ENCODE measurements at regions not wholly inside any gene's neighbourhood (a gene's known extent, or its start where the extent isn't known, plus 50 kb on each side); places are given as distances from the start of the nearest gene placed in this dataset.
"Not testable (repeated sequence)": the region's sequence is repeated elsewhere in the genome, so short reads cannot be mapped to it uniquely, and the experiment has no call there.

DNA sequence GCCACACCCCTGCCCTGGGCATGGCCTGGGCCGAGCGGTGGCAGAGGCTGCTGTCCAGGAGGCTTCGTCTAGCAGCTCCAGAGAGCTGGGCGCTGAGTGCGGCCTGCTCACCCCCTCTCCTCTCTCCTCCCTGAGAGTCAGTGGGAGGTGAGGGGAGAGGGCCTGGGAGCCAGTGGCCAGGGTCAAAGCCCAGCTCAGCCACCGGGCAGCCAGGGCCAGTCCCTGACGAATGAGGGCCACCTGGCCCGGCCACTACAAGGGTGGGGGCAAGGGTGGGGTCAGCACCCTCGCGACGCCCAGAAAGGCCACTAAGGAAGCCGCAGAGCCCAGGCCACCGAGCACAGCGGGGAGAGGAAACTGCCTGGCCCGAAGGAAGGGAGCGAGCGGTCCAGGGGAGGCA, 131.7 kb downstream of the FAM53A start:
- no peak for DNase-seq (ENCODE audit: low read depth in 2 of 2)
- no peak overlapping the region for H3K4me3 ChIP-seq (replicated peaks in 1 of 2; ENCODE audit: low read depth in 2 of 2, low read length in 2 of 2)
- TF ChIP-seq, protein P1, sequence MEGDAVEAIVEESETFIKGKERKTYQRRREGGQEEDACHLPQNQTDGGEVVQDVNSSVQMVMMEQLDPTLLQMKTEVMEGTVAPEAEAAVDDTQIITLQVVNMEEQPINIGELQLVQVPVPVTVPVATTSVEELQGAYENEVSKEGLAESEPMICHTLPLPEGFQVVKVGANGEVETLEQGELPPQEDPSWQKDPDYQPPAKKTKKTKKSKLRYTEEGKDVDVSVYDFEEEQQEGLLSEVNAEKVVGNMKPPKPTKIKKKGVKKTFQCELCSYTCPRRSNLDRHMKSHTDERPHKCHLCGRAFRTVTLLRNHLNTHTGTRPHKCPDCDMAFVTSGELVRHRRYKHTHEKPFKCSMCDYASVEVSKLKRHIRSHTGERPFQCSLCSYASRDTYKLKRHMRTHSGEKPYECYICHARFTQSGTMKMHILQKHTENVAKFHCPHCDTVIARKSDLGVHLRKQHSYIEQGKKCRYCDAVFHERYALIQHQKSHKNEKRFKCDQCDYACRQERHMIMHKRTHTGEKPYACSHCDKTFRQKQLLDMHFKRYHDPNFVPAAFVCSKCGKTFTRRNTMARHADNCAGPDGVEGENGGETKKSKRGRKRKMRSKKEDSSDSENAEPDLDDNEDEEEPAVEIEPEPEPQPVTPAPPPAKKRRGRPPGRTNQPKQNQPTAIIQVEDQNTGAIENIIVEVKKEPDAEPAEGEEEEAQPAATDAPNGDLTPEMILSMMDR (IDR thresholded peaks at IDR 0.05; ENCODE audit: low read depth, low read length), result no peak

DNA sequence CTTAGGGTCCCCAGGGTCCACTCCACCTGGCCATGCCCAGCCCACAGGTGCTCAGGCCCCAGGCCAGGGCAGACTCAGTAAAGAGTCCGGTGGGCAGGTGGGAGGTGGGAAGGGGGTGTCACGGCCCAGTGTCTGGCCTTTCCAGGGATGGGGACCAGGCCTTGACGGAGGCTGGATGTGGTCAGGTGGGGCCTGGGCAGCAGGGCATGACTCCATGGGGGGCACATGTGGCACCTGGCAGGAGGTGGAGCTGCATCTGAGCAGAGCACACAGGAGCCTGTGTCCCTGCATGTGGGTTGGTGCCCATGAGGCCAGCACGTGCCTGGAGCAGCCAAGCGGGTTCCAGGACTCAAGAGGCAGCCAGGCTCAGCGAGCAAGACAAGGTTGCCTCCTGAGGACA, 132.9 kb downstream of the FAM53A start:
- TF ChIP-seq, protein P1 (IDR thresholded peaks at IDR 0.05; ENCODE audit: low read depth, low read length), result no peak
- DNase-seq (ENCODE audit: low read depth in 2 of 2), result no peak
- no peak overlapping the region for H3K4me3 ChIP-seq (replicated peaks in 1 of 2; ENCODE audit: low read depth in 2 of 2, low read length in 2 of 2)

DNA sequence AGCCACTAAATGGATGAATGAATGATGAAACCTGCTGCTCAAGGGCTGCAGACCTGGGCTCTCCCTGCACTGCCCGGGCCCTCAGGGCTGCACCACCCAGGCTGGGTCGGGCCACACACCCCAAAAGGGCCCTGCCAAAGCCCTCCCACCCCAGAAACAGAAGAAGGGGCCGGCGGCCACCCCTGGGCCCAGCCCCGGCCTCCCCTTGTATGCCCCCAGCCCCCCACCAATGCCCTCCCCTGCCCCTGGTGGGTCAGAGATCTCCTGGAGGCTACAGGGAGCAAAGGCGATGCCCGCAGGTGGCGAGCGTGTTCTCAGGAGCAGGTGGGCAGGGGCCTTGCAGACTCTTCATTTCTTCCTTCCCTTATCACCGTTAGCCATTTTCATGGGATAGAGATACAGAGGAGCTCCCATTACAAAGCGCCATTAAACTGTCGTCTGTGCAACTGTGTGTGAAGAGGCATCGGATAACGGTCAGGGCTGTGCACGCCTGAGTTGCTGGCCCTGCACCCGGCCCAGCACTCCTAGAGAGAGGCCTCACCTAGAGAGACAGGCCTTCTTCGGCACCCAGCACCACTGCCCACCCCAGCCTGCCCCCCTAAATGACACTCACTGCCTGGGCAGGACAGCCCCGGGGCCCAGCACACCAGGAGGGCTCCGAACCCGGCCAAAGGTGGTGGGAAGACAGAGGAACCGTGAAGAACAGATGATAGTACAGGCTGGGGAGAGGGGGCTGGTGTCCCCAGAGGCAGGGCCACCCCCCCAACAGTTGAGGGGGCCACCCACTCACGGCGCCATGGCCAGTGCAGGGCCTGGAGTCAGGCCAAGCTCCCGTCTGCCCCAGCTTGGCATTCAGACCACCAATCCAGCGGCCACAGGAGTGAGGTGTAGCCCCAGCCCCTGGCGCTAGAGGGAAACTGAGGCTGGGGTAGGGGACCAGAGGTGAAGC, 133.7 kb downstream of the FAM53A start:
- no peak for DNase-seq (ENCODE audit: low read depth in 2 of 2)
- TF ChIP-seq, protein P1 (IDR thresholded peaks at IDR 0.05; ENCODE audit: low read depth, low read length), result no peak
- H3K4me3 ChIP-seq (replicated peaks in 1 of 2; ENCODE audit: low read depth in 2 of 2, low read length in 2 of 2), result no peak overlapping the region

DNA sequence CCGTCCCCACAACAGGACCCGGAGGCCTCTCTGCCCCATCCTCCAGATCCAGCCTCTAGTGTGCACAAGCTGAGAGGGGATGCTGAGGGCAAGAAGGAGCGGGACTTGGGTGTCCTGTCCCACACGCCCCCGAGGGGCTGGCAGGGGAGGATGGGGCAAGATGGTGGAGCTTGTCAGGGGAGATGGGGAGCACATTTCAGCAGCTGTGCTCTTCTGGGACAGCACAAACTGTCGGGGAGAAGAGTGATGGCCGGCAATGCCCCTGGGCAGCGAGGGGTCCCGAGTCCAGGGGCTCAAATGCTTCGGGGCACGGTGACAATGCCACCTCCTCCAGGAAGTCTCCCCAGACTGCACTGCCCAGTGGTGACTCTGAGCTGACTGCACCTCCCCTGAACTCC, 134.5 kb downstream of the FAM53A start:
- TF ChIP-seq, protein P1 (IDR thresholded peaks at IDR 0.05; ENCODE audit: low read depth, low read length), result no peak
- no peak for DNase-seq (ENCODE audit: low read depth in 2 of 2)
- no peak overlapping the region for H3K4me3 ChIP-seq (replicated peaks in 1 of 2; ENCODE audit: low read depth in 2 of 2, low read length in 2 of 2)

DNA sequence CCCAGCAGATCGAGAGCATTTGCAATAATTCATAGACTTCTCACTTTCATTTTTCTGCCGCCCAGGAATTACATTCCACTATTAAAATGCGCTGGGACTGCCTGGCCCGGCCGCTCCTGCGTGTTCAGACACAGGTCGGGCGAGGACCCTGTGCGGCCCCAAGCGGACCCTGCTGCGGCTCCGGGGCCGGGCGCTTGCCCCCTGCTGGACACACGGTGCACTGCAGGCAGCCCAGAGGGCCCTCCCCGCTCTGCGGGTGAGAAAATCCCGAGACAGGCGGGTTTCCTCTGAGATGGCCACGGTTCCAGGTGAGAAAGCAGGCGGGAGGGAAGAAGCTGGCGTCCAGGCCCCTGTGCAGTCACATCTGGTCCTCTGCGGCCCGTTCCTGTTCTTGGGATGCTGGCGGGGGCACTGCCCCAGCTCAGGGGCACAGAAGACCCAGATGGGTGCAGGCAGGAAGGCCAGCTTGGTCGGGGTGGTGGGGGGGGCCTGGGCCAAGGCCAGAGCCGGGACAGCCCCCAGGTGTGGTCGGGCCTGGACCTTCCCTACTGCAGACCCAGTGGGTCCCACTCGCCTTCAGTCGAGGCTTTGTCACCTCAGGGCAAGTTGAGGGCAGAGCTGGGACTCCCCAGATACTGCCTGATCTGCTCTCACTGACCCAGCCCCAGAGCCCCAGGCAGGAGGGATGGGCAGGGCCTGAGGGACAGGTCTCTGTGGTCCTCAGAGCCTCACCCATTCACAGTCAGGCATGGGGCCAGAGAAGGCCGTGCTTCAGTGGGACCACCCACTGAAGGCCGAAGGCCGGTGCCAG, 135.1 kb downstream of the FAM53A start:
- not testable (repeated sequence) for H3K4me3 ChIP-seq (replicated peaks in 1 of 2; ENCODE audit: low read depth in 2 of 2, low read length in 2 of 2)
- TF ChIP-seq, protein P1 (IDR thresholded peaks at IDR 0.05; ENCODE audit: low read depth, low read length), result peak; percentile 69
- DNase-seq (ENCODE audit: low read depth in 2 of 2), result peak; percentile 40 to 49

DNA sequence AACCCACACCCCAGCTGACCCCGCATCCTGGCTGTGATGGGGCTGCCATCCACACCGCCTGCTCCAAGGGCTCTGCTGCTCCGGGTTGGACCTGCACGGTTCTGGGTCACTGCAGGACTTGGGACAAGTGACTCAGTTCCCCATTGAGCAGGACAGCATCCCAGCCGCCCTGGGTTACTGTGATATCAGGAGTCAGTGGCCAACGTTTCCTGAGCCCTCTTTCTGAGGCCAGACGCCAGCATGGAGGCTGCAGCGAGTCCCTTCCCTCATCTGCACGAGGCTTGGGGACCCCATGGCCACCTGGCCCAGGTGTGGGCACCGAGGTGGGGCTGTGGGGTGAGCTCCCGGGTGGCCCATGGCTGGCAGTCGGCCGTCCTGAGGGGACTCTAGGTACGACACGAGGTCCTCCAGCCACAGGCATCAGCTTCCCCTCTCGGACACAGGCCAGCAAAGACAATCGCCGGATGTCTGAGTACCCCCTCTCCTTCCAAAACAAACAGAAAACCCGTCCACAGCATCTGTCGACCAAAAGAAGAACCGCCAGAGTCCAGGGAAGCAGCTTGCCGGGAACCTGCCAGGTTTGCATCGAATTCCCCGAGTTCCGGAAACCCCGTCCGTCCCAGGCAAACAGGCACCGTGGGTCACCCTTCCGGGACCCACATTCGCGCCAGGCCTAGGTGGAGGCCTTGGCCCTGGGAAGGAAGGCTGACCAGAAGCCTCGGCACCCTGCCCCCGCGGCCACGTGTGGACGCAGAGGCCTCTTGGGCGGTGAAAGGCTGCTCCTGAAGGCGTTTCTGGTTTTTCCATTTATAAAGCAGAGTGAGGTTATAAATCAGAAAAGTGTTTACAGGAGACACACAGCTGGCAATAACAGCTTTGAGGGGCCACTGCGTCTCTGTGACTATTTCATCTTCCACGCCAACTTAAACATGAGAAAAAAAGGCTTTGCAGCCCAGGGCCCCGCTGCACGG, 136.0 kb downstream of the FAM53A start:
- no peak overlapping the region for H3K4me3 ChIP-seq (replicated peaks in 1 of 2; ENCODE audit: low read depth in 2 of 2, low read length in 2 of 2)
- DNase-seq (ENCODE audit: low read depth in 2 of 2), result peak; percentile 60 to 67
- TF ChIP-seq, protein P1 (IDR thresholded peaks at IDR 0.05; ENCODE audit: low read depth, low read length), result no peak
